ENCODE measurements at regions not wholly inside any gene's neighbourhood (a gene's known extent, or its start where the extent isn't known, plus 50 kb on each side); places are given as distances from the start of the nearest gene placed in this dataset.

DNA sequence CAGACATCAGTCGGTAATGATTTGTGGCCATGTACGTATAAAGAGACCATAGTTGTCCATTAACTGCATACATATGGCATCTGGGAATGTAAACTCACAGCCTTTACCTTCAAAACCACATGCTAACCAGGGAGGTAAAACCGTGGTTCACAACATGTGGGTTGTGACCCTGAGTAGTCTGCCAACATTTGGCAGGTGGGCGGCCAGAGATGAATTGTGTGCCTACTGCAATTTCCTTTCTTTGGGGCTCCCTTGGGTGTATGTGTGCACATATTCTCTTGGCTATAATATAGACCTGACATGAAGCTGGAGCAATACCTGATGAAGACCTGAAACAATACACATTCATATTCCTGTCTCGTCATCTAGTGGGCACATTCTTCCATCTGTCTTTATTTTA lies 396.0 kb downstream of the MLLT3 start (continued):
- no peak for TF ChIP-seq CHD7 (IDR thresholded peaks at IDR 0.05; ENCODE audit: insufficient replicate concordance, low read length)
- TF ChIP-seq JUN (IDR thresholded peaks at IDR 0.05; ENCODE audit: low read depth, low read length), result no peak
- TF ChIP-seq NRF1 (IDR thresholded peaks at IDR 0.05; ENCODE audit: low read depth, low read length), result no peak
- no peak for TF ChIP-seq PHF8 (conservative IDR thresholded peaks at IDR 0.05; ENCODE audit: low read depth, low read length)
- TF ChIP-seq, protein P1, sequence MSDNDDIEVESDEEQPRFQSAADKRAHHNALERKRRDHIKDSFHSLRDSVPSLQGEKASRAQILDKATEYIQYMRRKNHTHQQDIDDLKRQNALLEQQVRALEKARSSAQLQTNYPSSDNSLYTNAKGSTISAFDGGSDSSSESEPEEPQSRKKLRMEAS (IDR thresholded peaks at IDR 0.05), result no peak
- TF ChIP-seq POLR2A (IDR thresholded peaks at IDR 0.05; ENCODE audit: control extremely low read depth in 1 of 2, low read depth in 2 of 2, low read length in 2 of 2), result no peak
- TF ChIP-seq YY1 (IDR thresholded peaks at IDR 0.05; ENCODE audit: low read depth, low read length), result no peak
- no peak for TF ChIP-seq GTF2F1 (IDR thresholded peaks at IDR 0.05; ENCODE audit: borderline replicate concordance, low read depth, low read length)
- no peak for TF ChIP-seq SIX5 (IDR thresholded peaks at IDR 0.05; ENCODE audit: low read depth, low read length)
- no peak for TF ChIP-seq POU5F1 (IDR thresholded peaks at IDR 0.05; ENCODE audit: low read depth, low read length)
- no peak for TF ChIP-seq KDM4A (IDR thresholded peaks at IDR 0.05; ENCODE audit: low read depth, low read length, severe bottlenecking)
- TF ChIP-seq TEAD4 (IDR thresholded peaks at IDR 0.05; ENCODE audit: low read depth, low read length), result no peak
- TF ChIP-seq EGR1 (IDR thresholded peaks at IDR 0.05; ENCODE audit: borderline replicate concordance, low read depth, low read length), result no peak
- TF ChIP-seq SP2 (IDR thresholded peaks at IDR 0.05; ENCODE audit: low read length), result no peak

Data from H1 (cell line).